Stimulated activated CD8-positive, alpha-beta memory T cell treated with anti-CD3 and anti-CD28 coated beads, Interleukin-2, amount 100 ng/mL, for 1 hour (primary cell): ENCODE measurements at regions not wholly inside any gene's neighbourhood (a gene's known extent, or its start where the extent isn't known, plus 50 kb on each side); places are given as distances from the start of the nearest gene placed in this dataset.
"Not testable (repeated sequence)": the region's sequence is repeated elsewhere in the genome, so short reads cannot be mapped to it uniquely, and the experiment has no call there.

Experiments
- DNase-seq, 2 donors: peaks; one replicate each; pipeline ENCODE4 v3.0.0-alpha.2; 2020; ENCODE audit warnings: low read depth in 2 of 2

- DNase-seq = no peak
Observed at GRCh38 chr7:132030086-132030568, 473.7 kb upstream of the PODXL start.

GRCh38 chr7:132029369-132030085, 473.1 kb upstream of the PODXL start:
- DNase-seq = no peak

GRCh38 chr7:132028144-132028920, 471.9 kb upstream of the PODXL start:
- no peak for DNase-seq

- no peak for DNase-seq
Observed at GRCh38 chr7:132024290-132024689, 467.9 kb upstream of the PODXL start.

- DNase-seq = no peak
Observed at GRCh38 chr7:132023466-132023865, 467.0 kb upstream of the PODXL start.

GRCh38 chr7:132022188-132022587, 465.8 kb upstream of the PODXL start:
- DNase-seq = no peak

GRCh38 chr7:132019703-132020102, 463.3 kb upstream of the PODXL start:
- DNase-seq = no peak

- DNase-seq = no peak
Observed at GRCh38 chr7:132009778-132010177, 453.4 kb upstream of the PODXL start.

GRCh38 chr7:132004529-132004928, 448.1 kb upstream of the PODXL start:
- no peak for DNase-seq

GRCh38 chr7:132002343-132002968, 446.0 kb upstream of the PODXL start:
- DNase-seq = no peak

- DNase-seq = no peak
Observed at GRCh38 chr7:132001146-132001545, 444.7 kb upstream of the PODXL start.

- no peak for DNase-seq
Observed at GRCh38 chr7:131999193-131999592, 442.8 kb upstream of the PODXL start.

GRCh38 chr7:131995324-131995723, 438.9 kb upstream of the PODXL start:
- no peak for DNase-seq

- not testable (repeated sequence) for DNase-seq
Observed at GRCh38 chr7:131981069-131981468, 424.6 kb upstream of the PODXL start.

- not testable (repeated sequence) for DNase-seq
Observed at GRCh38 chr7:131978118-131978517, 421.7 kb upstream of the PODXL start.

- DNase-seq = no peak
Observed at GRCh38 chr7:131976411-131976810, 420.0 kb upstream of the PODXL start.

- DNase-seq = no peak
Observed at GRCh38 chr7:131974671-131975070, 418.2 kb upstream of the PODXL start.

GRCh38 chr7:131972251-131972650, 415.8 kb upstream of the PODXL start:
- no peak for DNase-seq

- DNase-seq = no peak
Observed at GRCh38 chr7:131970602-131971001, 414.2 kb upstream of the PODXL start.

GRCh38 chr7:131969560-131969959, 413.1 kb upstream of the PODXL start:
- no peak for DNase-seq

GRCh38 chr7:131967216-131967730, 410.8 kb upstream of the PODXL start:
- no peak for DNase-seq

GRCh38 chr7:131964203-131964602, 407.8 kb upstream of the PODXL start:
- no peak for DNase-seq
